ENCODE measurements at regions not wholly inside any gene's neighbourhood (a gene's known extent, or its start where the extent isn't known, plus 50 kb on each side); places are given as distances from the start of the nearest gene placed in this dataset.

GRCh38 chr5:8644377-8644776 is 775.4 kb downstream of the MTRR start:
- DNase-seq (ENCODE audit: low spot score) = no peak

DNA sequence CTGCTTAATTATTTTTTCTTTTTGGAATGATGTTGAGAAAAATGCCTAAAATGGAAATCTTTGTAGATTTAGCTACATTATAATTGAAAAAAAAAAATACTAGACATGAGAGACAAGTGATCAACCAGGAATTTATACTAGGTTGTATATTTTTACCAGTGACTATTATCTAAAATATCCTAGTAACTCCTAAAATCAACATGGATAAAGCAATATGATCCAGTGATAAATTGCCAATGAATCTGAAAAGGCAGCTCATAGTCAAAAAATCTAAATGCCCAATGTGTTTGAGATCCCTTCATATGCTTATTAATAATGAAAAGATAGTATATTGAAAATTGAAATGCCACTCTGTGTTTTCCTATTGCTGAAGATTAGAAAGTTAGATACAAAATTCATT is 778.2 kb downstream of the MTRR start:
- DNase-seq (ENCODE audit: low spot score) = no peak

GRCh38 chr5:8650186-8650585 is 781.2 kb downstream of the MTRR start:
- DNase-seq (ENCODE audit: low spot score) = no peak

DNA sequence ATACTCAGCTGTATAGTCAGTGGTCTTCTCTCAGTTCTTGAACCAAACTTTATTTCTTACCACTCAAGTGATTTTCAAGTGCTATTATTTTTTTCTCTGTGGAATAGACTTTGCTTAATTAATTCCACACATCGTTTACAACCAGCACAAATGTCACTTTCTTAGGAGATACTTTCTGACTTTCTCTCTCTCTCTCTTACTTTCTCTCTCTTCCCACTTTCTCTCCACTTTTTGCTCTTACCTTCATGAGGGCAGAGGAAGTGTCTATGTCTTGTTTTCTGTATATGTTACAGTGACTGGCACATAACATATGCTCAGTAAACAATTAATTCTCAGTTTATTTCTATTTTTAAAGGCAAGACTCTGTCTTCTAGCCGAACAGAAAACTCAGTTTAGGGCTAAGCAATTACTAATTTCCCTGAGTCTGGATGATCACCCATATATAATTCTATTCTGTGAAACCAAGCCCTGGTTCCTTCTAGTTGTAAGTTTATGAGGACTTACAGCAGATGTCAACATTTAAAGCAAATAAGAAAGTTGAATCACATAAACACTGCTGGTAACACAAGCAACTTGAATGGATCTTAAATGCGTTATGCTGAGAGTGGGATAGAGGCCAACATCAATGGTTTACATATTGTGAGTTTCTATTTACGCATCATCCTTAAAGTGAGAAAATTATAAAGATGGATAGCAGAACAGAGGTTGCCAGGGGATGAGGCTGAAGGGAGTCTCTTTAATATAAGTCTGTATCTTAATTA is 791.4 kb downstream of the MTRR start:
- no peak for DNase-seq (ENCODE audit: low spot score)

DNA sequence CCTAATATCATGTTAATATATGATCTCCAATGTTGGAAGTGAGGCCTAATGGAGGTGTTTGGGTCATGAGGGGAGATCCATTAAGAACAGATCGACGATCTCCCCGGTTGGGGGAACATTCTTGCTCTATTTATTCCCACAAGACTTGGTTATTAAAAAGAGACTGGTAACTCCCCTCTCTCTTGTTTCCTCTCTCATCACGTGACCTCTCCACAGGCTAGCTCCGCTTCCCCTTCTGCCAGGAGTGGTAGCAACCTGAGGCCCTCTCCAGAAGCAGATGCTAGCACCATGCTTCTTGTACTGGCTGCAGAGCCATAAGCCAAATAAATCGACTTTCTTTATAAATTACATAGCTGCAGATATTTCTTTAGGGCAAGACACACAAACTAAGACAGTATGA is 794.4 kb downstream of the MTRR start:
- DNase-seq (ENCODE audit: low spot score) = no peak

DNA sequence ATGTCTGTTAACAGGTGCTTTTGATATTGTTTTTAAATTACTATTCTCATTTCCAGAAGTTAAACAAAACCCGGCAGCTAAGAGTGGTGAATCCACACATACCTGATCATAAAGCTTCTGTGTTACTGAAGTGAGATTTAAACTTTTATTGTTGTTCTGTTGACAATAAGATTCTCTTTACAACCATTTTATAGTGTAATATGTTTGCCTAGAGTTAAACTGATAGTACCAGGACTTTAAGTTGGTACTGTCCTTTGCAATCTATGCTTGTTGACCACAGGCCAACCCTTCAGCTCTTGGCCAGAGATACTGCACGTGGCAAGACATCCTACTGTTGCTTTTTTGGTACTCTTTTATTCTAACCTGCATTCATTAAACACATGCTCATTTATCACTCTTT is 806.2 kb downstream of the MTRR start:
- no peak for DNase-seq (ENCODE audit: low spot score)

GRCh38 chr5:8676695-8677094 is 807.7 kb downstream of the MTRR start:
- DNase-seq (ENCODE audit: low spot score) = no peak

GRCh38 chr5:8682381-8682780 is 813.4 kb downstream of the MTRR start:
- DNase-seq (ENCODE audit: low spot score) = no peak

GRCh38 chr5:8683496-8683895 is 814.5 kb downstream of the MTRR start:
- DNase-seq (ENCODE audit: low spot score) = no peak

DNA sequence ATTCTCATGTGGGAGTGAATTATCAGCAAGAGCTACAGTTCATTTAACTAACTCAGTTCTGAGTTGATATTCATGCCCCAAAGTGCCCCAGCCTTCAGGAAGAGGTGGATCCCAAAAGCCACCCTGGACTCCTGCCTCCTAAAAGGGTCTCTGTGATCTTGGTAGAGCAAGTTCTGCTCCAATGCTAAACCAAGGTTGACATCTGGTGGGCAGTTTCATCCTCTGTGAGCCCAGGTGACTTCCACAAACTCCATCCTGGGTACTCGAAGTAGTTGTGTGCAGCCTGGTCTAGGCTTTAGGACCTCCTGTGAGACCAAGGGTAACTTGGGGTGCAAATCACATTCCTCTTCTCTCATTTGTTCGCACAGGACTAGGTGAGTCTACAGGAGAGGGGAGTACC is 816.8 kb downstream of the MTRR start:
- no peak for DNase-seq (ENCODE audit: low spot score)

DNA sequence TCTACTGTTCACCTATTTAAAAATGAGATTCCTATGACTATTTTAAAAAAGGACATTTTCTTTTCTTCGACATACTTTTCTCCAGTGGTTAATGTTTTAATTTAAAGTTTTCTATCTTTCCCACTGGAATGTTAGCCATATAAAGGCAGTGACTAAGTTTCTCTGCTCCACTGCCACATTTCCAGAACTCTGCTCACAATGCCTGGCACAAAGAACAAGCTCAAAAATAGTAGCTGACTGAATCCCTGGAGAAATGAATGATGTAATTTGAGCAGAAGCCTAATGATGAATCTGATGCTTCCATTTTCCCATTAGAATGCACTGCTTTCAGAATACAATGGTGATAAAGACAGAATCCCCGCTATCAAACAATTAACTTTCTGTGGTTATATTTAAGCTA is 817.8 kb downstream of the MTRR start:
- DNase-seq (ENCODE audit: low spot score) = no peak

- DNase-seq (ENCODE audit: low spot score) = no peak
Observed at GRCh38 chr5:8689773-8690172, 820.8 kb downstream of the MTRR start.

DNA sequence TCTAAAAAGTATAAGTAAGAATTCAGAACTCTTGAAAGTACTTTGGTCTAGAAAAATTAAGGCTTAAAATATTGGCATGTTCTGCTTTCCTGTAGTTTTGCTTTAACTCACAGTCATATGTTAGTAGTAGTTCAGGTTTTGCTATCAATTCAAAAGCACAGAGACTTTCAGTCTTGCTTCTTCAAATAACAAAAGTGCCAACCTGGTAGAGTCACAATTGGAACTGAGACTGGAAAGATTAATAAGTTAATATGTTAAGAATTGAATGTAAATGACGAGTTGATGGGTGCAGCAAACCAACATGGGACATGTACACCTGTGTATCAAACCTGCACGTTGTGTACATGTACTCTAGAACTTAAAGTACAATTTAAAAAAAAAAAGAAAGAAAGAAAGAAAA is 822.3 kb downstream of the MTRR start:
- no peak for DNase-seq (ENCODE audit: low spot score)

DNA sequence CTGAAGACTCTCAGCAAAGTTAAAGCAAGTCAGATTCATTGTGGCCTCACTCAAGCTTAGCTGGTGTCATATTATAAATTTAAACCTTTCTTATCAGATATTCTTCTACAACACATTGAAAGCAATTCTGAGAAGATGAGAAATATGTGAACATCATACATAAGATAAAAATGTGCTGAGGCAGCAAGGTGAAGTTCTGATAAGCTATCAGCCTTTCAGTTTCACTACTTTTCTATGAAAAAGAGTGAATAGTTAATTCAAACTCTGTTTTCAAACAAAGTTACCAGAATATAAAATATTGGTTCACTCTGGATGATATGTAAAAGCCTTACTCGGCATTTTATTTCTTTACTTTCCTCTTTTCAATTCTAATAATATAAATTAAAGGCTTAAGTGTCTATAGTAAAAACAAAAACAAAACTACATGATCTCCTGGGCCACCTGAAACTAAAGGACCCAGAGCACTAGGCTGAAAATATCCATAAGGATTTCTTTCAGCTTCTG is 824.4 kb downstream of the MTRR start:
- DNase-seq (ENCODE audit: low spot score) = no peak

- DNase-seq (ENCODE audit: low spot score) = no peak
Observed at GRCh38 chr5:8694545-8694944, 825.6 kb downstream of the MTRR start.

GRCh38 chr5:8695902-8696845 is 827.2 kb downstream of the MTRR start:
- no peak for DNase-seq (ENCODE audit: low spot score)

DNA sequence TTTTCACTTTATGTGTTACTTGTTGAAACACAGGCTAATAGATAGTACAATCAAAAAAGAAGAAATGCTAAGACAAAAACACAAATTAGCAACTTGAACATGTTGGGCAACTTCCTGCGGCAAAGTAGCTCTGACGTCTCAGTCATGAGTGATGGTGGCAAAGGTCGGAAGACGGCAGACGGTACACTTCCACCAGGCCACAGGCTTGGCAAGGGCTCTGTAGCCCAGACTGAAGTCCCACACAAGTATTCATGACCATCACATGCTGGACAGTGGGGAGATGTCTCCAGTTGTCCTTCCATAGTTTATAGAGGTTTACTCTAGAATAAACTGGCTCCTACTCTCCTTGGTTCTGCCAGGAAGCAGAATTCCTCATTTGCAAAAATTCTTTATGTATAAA is 831.3 kb downstream of the MTRR start:
- no peak for DNase-seq (ENCODE audit: low spot score)

GRCh38 chr5:8700671-8701070 is 831.7 kb downstream of the MTRR start:
- no peak for DNase-seq (ENCODE audit: low spot score)

- DNase-seq (ENCODE audit: low spot score) = no peak
Observed at GRCh38 chr5:8701251-8701650, 832.3 kb downstream of the MTRR start.

DNA sequence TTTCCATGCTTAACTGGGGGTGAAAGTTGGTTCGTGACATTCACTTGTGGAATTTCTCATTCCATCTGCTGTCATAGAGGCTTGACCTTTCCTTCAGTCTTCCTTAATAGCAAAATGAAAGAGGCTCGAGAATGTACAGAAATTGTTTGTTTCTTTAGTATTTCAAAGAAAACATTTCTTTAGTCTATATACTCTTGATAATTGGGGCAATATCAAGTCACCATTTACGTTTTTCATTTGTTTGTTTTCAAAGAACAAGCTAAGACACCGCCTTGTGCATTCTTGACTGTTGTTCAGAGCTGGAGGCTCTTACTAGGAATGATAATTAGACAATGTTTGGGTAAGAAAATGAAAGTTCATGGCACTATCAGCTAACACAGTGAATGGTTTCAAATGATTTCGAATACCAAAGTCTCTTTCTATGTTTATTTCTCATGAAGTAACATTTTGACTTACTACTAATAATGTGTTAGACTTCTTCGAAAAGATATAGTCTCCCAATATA is 835.4 kb downstream of the SEMA5A start:
- no peak for DNase-seq (ENCODE audit: low spot score)

DNA sequence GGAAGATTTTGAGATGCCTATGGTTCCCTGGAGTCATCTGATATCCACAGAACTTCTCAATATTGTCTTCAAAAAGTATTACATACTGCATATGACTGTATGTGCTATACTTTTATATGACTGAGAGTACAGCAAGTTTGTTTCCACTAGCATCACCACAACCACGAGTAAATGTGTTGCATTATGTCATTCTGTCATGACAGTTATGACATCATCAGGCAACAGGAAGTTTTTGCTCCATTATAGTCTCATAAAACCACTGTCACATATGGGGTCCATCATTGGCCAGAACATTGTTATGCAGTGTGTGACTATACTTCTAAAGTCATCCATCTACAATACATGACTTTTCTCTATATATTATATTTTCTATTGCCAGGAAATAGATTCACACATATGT is 831.7 kb downstream of the SEMA5A start:
- DNase-seq (ENCODE audit: low spot score) = no peak

DNA sequence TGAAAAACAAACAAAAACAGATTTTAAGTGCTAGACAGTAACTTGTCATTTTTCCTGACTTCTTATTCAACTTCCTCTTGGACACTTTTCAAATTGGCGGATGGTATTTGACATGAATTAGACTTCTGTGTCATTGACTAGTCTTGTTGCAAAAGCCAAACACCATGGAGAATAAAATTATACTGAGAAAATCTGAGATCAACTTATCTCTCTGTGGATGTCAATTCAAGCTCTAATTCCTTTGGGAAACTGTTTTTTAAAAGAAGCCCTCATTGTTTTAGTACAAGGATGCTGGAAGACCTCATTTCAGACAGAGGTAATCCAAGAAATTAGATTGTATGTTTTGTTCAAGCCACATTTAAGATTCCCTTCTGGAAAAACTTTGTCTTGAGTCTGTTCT is 831.0 kb downstream of the SEMA5A start:
- DNase-seq (ENCODE audit: low spot score) = no peak

DNA sequence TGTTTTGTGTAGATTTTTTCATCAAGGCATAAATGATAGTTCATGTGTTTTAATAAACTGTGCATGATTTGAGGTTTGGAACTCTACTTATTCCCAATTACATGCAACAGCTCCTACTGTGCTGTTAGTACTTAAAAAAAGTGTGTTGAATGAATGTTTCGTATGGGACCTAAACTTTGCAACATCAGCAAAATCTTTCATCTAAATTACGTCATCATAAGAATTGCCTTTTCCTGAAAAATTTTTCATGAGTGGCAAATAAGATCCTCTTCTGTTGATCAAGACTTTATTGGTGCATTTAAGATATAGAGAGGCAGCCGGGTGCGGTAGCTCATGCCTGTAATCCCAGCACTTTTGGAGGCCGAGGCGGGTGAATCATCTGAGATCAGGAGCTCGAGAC is 826.1 kb downstream of the SEMA5A start:
- no peak for DNase-seq (ENCODE audit: low spot score)

Data from HuH-7 (cell line).